HCT116 (cell line): ENCODE measurements at regions not wholly inside any gene's neighbourhood (a gene's known extent, or its start where the extent isn't known, plus 50 kb on each side); places are given as distances from the start of the nearest gene placed in this dataset.

Experiments
- ATAC-seq: fragments of 200-7000 bp; cut with Tn5 transposase; 2 replicates; pipeline ENCODE4 v1.9.1; 2020; ENCODE audit warnings: mild to moderate bottlenecking, moderate library complexity
- BruUV-seq: library from RNA; stranded (reverse); fragments of 400-500 nt; replicated peaks from 2 replicates; lab custom pipeline; 2021; lab: Mats Ljungman, UMichigan
- CTCF ChIA-PET: fragments of 300-600 bp; sonication (Branson Sonifier 250); formaldehyde crosslinking; loops from one replicate; lab custom pipeline; 2021; ENCODE audit warnings: antibody characterized with exemption; lab: Charles Lee
- POLR2A ChIA-PET: fragments of 300-600, 350-600 bp; sonication (Branson Sonifier 250); formaldehyde crosslinking; loops from one replicate; lab custom pipeline; 2021; ENCODE audit warnings: antibody characterized with exemption; lab: Charles Lee
- RAD21 ChIA-PET, 2 experiments: fragments of 300-600 bp; sonication (Branson Sonifier 250); formaldehyde crosslinking; loops; one replicate each; lab custom pipeline; 2023; ENCODE audit warnings: low total read pairs in 2 of 2; ENCODE audit not compliant: uncharacterized antibody in 2 of 2, unreplicated experiment in 2 of 2, low non-redundant PET in 1 of 2; lab: Charles Lee
- DNase-seq: peaks from one replicate; pipeline ENCODE4 v3.0.0-alpha.2; 2010; ENCODE audit warnings: low read depth, low spot score
- H2AFZ ChIP-seq: fragments of 200-600 bp; shearing (Covaris generic), sonication (generic); 2 replicates; pipeline ENCODE4 v1.6.1; 2017; ENCODE audit warnings: low read depth, mixed run types, mixed read lengths, antibody characterized with exemption, low read length; ENCODE audit not compliant: poor library complexity, severe bottlenecking
- H3K27ac ChIP-seq: 2 replicates; pipeline ENCODE4 v1.5.1; 2012; ENCODE audit warnings: low read depth, low read length
- H3K27me3 ChIP-seq: fragments of 200-600 bp; sonication (generic); 2 replicates; pipeline ENCODE4 v1.6.1; 2016; ENCODE audit warnings: mixed run types, low read length, mixed read lengths; ENCODE audit not compliant: insufficient read depth
- H3K36me3 ChIP-seq, 2 experiments: fragments of 200-500 bp in 1 of 2; fragments of 200-600 bp in 1 of 2; sonication (Bioruptor generic) in 1 of 2; sonication (generic) in 1 of 2; 2 replicates each; pipeline versions ENCODE4 v1.5.1 to v1.6.1; 2014 to 2016; ENCODE audit warnings: low read length in 2 of 2, inconsistent platforms in 1 of 2, mixed read lengths in 1 of 2, mixed run types in 1 of 2; ENCODE audit not compliant: insufficient read depth in 2 of 2, control insufficient read depth in 1 of 2
- H3K4me1 ChIP-seq, 2 experiments: fragments of 200-600 bp in 1 of 2; sonication (generic) in 1 of 2; 2 replicates each; pipeline versions ENCODE4 v1.5.1 to v1.6.1; 2012 to 2017; ENCODE audit warnings: low read length in 2 of 2, inconsistent platforms in 1 of 2, mild to moderate bottlenecking in 1 of 2, mixed read lengths in 1 of 2, mixed run types in 1 of 2, moderate library complexity in 1 of 2; ENCODE audit not compliant: insufficient read depth in 2 of 2, control insufficient read depth in 1 of 2
- H3K4me2 ChIP-seq: fragments of 200-600 bp; sonication (generic); 2 replicates; pipeline ENCODE4 v1.6.1; 2017; ENCODE audit warnings: mixed run types, low read length, mixed read lengths
- H3K4me3 ChIP-seq, 2 experiments: fragments of 200-600 bp in 1 of 2; sonication (generic) in 1 of 2; replicated peaks in 1 of 2; 2 replicates each; pipeline ENCODE4 v1.5.1; 2011 to 2016; ENCODE audit warnings: low read length in 2 of 2, control low read depth in 1 of 2, low read depth in 1 of 2, mild to moderate bottlenecking in 1 of 2, mixed read lengths in 1 of 2, mixed run types in 1 of 2
- H3K79me2 ChIP-seq: fragments of 200-600 bp; sonication (generic); 2 replicates; pipeline ENCODE4 v1.6.1; 2017; ENCODE audit warnings: mild to moderate bottlenecking, mixed run types, low read length, moderate library complexity, mixed read lengths; ENCODE audit not compliant: insufficient read depth
- H3K9ac ChIP-seq: fragments of 200-600 bp; sonication (generic); 2 replicates; pipeline ENCODE4 v1.6.1; 2016; ENCODE audit warnings: low read length, mixed read lengths
- H3K9me2 ChIP-seq: fragments of 200-600 bp; sonication (generic), shearing (Covaris generic); 2 replicates; pipeline ENCODE4 v1.6.1; 2017; ENCODE audit warnings: mixed run types, mild to moderate bottlenecking, moderate library complexity; ENCODE audit not compliant: insufficient read depth
- H3K9me3 ChIP-seq, 2 experiments: fragments of 200-500 bp in 1 of 2; fragments of 200-600 bp in 1 of 2; sonication (Bioruptor generic) in 1 of 2; sonication (generic) in 1 of 2; 2 replicates each; pipeline ENCODE4 v1.6.1; 2014 to 2017; ENCODE audit warnings: low read length in 2 of 2, mixed read lengths in 2 of 2, inconsistent platforms in 1 of 2, low read depth in 1 of 2, mild to moderate bottlenecking in 1 of 2, mixed run types in 1 of 2, moderate library complexity in 1 of 2; ENCODE audit not compliant: control insufficient read depth in 1 of 2, insufficient read depth in 1 of 2
- H4K20me1 ChIP-seq: fragments of 200-600 bp; sonication (generic), shearing (Covaris generic); 2 replicates; pipeline ENCODE4 v1.6.1; 2017; ENCODE audit warnings: mixed run types, mild to moderate bottlenecking, moderate library complexity; ENCODE audit not compliant: insufficient read depth
- CBX3 ChIP-seq: IDR thresholded peaks from 2 replicates; pipeline ENCODE4 v1.6.1; 2012; ENCODE audit warnings: low read depth
- EZH2 ChIP-seq: fragments of 200-600 bp; sonication (generic); IDR thresholded peaks from 2 replicates; pipeline ENCODE4 v1.6.1; 2017; ENCODE audit warnings: antibody characterized with exemption, mixed run types
- EZH2phosphoT487 ChIP-seq: fragments of 200-600 bp; IDR thresholded peaks from 2 replicates; pipeline ENCODE4 v1.6.1; 2018; ENCODE audit warnings: antibody characterized with exemption, borderline replicate concordance
- JUND ChIP-seq: IDR thresholded peaks from 2 replicates; pipeline ENCODE4 v1.6.1; 2012
- POLR2A ChIP-seq: IDR thresholded peaks from 2 replicates; pipeline ENCODE4 v1.7.0; 2011; ENCODE audit warnings: borderline replicate concordance; ENCODE audit not compliant: insufficient read depth, insufficient read length; ENCODE audit errors: extremely low read depth
- POLR2AphosphoS5 ChIP-seq: IDR thresholded peaks from 2 replicates; pipeline ENCODE4 v1.6.1; 2011; ENCODE audit warnings: mild to moderate bottlenecking, low read depth, low read length, moderate library complexity
- SRF ChIP-seq: IDR thresholded peaks from 2 replicates; pipeline ENCODE4 v1.6.1; 2012; ENCODE audit warnings: low read depth
- YY1 ChIP-seq: IDR thresholded peaks from 2 replicates; pipeline ENCODE4 v1.6.1; 2011; ENCODE audit warnings: low read length, low read depth, moderate library complexity, mild to moderate bottlenecking; ENCODE audit not compliant: insufficient replicate concordance; ENCODE audit errors: extremely low read depth
- ZBTB33 ChIP-seq: IDR thresholded peaks from 2 replicates; pipeline ENCODE4 v1.6.1; 2011; ENCODE audit warnings: mild to moderate bottlenecking, low read length, moderate library complexity; ENCODE audit not compliant: insufficient replicate concordance; ENCODE audit errors: extremely low read depth
- ZFX ChIP-seq: fragments of 450-650 bp; IDR thresholded peaks from 2 replicates; pipeline ENCODE4 v1.6.1; 2017
- ZNF274 ChIP-seq: fragments of 200-500 bp; sonication (Bioruptor generic); IDR thresholded peaks from 2 replicates; pipeline ENCODE4 v1.6.1; 2014; ENCODE audit warnings: mild to moderate bottlenecking, low read depth, low read length, inconsistent platforms
- intact Hi-C: fragments of 100-400 bp; cut with micrococcal nuclease; formaldehyde crosslinking; loops from 2 replicates; pipeline ENCODE4 v1.10.0; 2022

DNA sequence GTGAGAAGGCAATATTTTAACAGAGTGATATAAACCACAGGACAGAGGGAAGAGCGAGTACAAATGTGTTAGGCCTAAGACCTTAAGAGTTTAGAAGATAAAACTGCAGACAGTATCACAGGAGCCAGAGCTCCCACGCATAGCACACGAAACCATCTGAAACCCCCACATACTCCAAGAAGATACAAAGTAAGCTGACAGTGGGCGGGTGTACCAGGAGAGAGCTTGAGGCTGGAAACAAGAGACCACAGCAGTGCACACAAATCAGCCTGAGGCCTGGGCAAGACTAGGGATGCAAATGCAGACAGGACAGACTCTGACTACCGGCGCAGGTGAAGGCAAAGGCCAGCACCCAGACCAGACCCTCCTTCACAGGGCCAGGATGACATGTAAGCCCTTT lies 54.1 kb upstream of the ARHGAP24 start:
- Histone ChIP-seq H3K27me3 (no peaks in the 10 kb centered on the region), H3K36me3 (no peaks in the 10 kb centered on the region)
- ChIA-PET RAD21 (no interaction called here), POLR2A (no interaction called here)
- no TSS peak for BruUV-seq
- TF ChIP-seq YY1 = no peak
- no peak for TF ChIP-seq ZFX
- TF ChIP-seq JUND = no peak
- no peak for TF ChIP-seq ZNF274
- TF ChIP-seq EZH2 = no peak
- TF ChIP-seq POLR2AphosphoS5 = no peak
- TF ChIP-seq SRF = no peak
- TF ChIP-seq ZBTB33 = no peak
- no peak for TF ChIP-seq EZH2phosphoT487
- TF ChIP-seq POLR2A = no peak
- TF ChIP-seq, all 23 proteins: peak for 0
- no peaks in the 10 kb centered on the region for H4K20me1 ChIP-seq
- CTCF ChIA-PET = no interaction called here
- H3K9me2 ChIP-seq = no peaks in the 10 kb centered on the region
- intact Hi-C loops = no loop called here
- no peak overlapping the region for H3K4me2 ChIP-seq
- no peak overlapping the region for H3K4me3 ChIP-seq
- H3K9me3 ChIP-seq = no peaks in the 10 kb centered on the region
- DNase-seq (no peak), ATAC-seq (no peak)
- H3K9ac ChIP-seq = no peak overlapping the region
- no peak overlapping the region for H2AFZ ChIP-seq
- H3K4me1 ChIP-seq = peaks cover 0 to 5% of the 10 kb centered on the region in 2 experiments; a peak in 1 of 4 replicates
- no peaks in the 10 kb centered on the region for H3K79me2 ChIP-seq
- H3K27ac ChIP-seq = no peak overlapping the region

GRCh38 chr4:85423431-85423830 lies 51.5 kb upstream of the ARHGAP24 start:
- Histone ChIP-seq H3K9me3 (no peaks in the 10 kb centered on the region), H3K4me3 (no peak overlapping the region), H3K36me3 (no peaks in the 10 kb centered on the region), H3K27ac (no peak overlapping the region), H2AFZ (no peak overlapping the region), H3K9ac (no peak overlapping the region), H3K79me2 (no peaks in the 10 kb centered on the region), H4K20me1 (no peaks in the 10 kb centered on the region), H3K4me1 (peaks cover 0 to 5% of the 10 kb centered on the region in 2 experiments; a peak in 1 of 4 replicates), H3K4me2 (no peak overlapping the region), H3K27me3 (no peaks in the 10 kb centered on the region), H3K9me2 (no peaks in the 10 kb centered on the region)
- intact Hi-C loops = no loop called here
- no peak for ATAC-seq
- no TSS peak for BruUV-seq
- TF ChIP-seq POLR2AphosphoS5 = no peak
- TF ChIP-seq EZH2phosphoT487 = no peak
- no peak for TF ChIP-seq POLR2A
- no peak for TF ChIP-seq CBX3
- no peak for DNase-seq
- ChIA-PET CTCF (no interaction called here), RAD21 (no interaction called here), POLR2A (no interaction called here)
